Liver (tissue), 3 donors: ENCODE measurements at regions not wholly inside any gene's neighbourhood (a gene's known extent, or its start where the extent isn't known, plus 50 kb on each side); places are given as distances from the start of the nearest gene placed in this dataset.

ENCODE experiments used
- EGR1 ChIP-seq, 2 donors: IDR thresholded peaks; 2 replicates each; pipeline ENCODE4 v1.6.1; 2016 to 2018; ENCODE audit warnings: antibody characterized with exemption in 2 of 2, low read depth in 2 of 2
- FOXA1 ChIP-seq: IDR thresholded peaks from 2 replicates; pipeline ENCODE4 v1.6.1; 2016; ENCODE audit warnings: antibody characterized with exemption
- FOXA2 ChIP-seq: IDR thresholded peaks from 2 replicates; pipeline ENCODE4 v1.6.1; 2016; ENCODE audit warnings: antibody characterized with exemption
- GABPA ChIP-seq, 2 donors: IDR thresholded peaks in 1 of 2; conservative IDR thresholded peaks in 1 of 2; 2 replicates each; pipeline ENCODE4 v1.6.1; 2016; ENCODE audit warnings: antibody characterized with exemption in 2 of 2, mild to moderate bottlenecking in 1 of 2, moderate library complexity in 1 of 2
- HNF4G ChIP-seq: IDR thresholded peaks from 2 replicates; pipeline ENCODE4 v1.6.1; 2016; ENCODE audit warnings: antibody characterized with exemption
- RAD21 ChIP-seq, 2 donors: IDR thresholded peaks; 2 replicates each; pipeline ENCODE4 v1.6.1; 2016; ENCODE audit warnings: antibody characterized with exemption in 2 of 2, mild to moderate bottlenecking in 2 of 2
- TAF1 ChIP-seq: conservative IDR thresholded peaks from 2 replicates; pipeline ENCODE4 v1.6.1; 2016; ENCODE audit warnings: antibody characterized with exemption, mild to moderate bottlenecking
- YY1 ChIP-seq: IDR thresholded peaks from 2 replicates; pipeline ENCODE4 v1.6.1; 2016; ENCODE audit warnings: antibody characterized with exemption, mild to moderate bottlenecking
- TF ChIP-seq, protein P1 (sequence below): fragments of 150-350 bp; IDR thresholded peaks from 2 replicates; pipeline ENCODE4 v1.5.1; 2017; ENCODE audit warnings: improper control_type of control experiment, low read depth, low read length; ENCODE audit not compliant: missing input control
- TF ChIP-seq, protein P2 (sequence below): IDR thresholded peaks from 2 replicates; pipeline ENCODE4 v1.6.1; 2016; ENCODE audit warnings: antibody characterized with exemption, mild to moderate bottlenecking
- TF ChIP-seq, protein P3 (sequence below): IDR thresholded peaks from 2 replicates; pipeline ENCODE4 v1.6.1; 2016; ENCODE audit warnings: antibody characterized with exemption
- donor health status: healthy.
- donor health status: healthy.

DNA sequence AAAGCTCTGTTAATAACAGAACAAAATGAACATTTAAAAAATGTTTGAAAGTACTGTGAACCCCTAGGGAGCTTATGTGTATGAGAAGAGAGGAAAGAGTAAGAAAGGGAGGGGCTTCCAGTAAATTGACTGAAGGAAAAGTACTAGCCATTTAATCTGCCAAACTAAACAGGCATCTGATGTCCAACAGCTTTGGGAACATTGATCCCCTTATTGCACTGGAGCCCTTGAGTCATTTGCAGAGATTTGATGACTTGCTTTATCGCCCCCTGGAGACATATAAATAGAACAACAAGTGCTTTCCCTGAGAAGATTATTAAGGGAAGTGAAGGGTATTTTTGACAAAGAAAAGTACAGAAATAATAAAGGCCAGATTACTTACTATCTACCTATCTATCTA lies 319.3 kb upstream of the NOVA1 start:
- TF ChIP-seq, protein P1, sequence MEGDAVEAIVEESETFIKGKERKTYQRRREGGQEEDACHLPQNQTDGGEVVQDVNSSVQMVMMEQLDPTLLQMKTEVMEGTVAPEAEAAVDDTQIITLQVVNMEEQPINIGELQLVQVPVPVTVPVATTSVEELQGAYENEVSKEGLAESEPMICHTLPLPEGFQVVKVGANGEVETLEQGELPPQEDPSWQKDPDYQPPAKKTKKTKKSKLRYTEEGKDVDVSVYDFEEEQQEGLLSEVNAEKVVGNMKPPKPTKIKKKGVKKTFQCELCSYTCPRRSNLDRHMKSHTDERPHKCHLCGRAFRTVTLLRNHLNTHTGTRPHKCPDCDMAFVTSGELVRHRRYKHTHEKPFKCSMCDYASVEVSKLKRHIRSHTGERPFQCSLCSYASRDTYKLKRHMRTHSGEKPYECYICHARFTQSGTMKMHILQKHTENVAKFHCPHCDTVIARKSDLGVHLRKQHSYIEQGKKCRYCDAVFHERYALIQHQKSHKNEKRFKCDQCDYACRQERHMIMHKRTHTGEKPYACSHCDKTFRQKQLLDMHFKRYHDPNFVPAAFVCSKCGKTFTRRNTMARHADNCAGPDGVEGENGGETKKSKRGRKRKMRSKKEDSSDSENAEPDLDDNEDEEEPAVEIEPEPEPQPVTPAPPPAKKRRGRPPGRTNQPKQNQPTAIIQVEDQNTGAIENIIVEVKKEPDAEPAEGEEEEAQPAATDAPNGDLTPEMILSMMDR: peak; percentile 50
- TF ChIP-seq RAD21 (IDR thresholded peaks at IDR 0.05): peak; percentile 76 to 77
- no peak for TF ChIP-seq TAF1
- TF ChIP-seq FOXA2: no peak
- TF ChIP-seq, protein P2, sequence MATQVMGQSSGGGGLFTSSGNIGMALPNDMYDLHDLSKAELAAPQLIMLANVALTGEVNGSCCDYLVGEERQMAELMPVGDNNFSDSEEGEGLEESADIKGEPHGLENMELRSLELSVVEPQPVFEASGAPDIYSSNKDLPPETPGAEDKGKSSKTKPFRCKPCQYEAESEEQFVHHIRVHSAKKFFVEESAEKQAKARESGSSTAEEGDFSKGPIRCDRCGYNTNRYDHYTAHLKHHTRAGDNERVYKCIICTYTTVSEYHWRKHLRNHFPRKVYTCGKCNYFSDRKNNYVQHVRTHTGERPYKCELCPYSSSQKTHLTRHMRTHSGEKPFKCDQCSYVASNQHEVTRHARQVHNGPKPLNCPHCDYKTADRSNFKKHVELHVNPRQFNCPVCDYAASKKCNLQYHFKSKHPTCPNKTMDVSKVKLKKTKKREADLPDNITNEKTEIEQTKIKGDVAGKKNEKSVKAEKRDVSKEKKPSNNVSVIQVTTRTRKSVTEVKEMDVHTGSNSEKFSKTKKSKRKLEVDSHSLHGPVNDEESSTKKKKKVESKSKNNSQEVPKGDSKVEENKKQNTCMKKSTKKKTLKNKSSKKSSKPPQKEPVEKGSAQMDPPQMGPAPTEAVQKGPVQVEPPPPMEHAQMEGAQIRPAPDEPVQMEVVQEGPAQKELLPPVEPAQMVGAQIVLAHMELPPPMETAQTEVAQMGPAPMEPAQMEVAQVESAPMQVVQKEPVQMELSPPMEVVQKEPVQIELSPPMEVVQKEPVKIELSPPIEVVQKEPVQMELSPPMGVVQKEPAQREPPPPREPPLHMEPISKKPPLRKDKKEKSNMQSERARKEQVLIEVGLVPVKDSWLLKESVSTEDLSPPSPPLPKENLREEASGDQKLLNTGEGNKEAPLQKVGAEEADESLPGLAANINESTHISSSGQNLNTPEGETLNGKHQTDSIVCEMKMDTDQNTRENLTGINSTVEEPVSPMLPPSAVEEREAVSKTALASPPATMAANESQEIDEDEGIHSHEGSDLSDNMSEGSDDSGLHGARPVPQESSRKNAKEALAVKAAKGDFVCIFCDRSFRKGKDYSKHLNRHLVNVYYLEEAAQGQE: no peak
- TF ChIP-seq YY1: no peak
- no peak for TF ChIP-seq EGR1 (IDR thresholded peaks at IDR 0.05; ENCODE audit: low read depth in 2 of 2)
- TF ChIP-seq GABPA (IDR thresholded peaks at IDR 0.05 in 1 of 2, conservative IDR thresholded peaks at IDR 0.05 in 1 of 2): no peak
- no peak for TF ChIP-seq HNF4G
- TF ChIP-seq, protein P3, sequence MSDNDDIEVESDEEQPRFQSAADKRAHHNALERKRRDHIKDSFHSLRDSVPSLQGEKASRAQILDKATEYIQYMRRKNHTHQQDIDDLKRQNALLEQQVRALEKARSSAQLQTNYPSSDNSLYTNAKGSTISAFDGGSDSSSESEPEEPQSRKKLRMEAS: no peak
- no peak for TF ChIP-seq FOXA1
